HUES48 (cell line): ENCODE measurements at regions not wholly inside any gene's neighbourhood (a gene's known extent, or its start where the extent isn't known, plus 50 kb on each side); places are given as distances from the start of the nearest gene placed in this dataset.

ENCODE experiments used
- H3K27ac ChIP-seq: one replicate; pipeline ENCODE4 v1.7.0; 2013; ENCODE audit warnings: low read depth, low read length, inconsistent platforms
- H3K27me3 ChIP-seq: 2 replicates; pipeline ENCODE4 v1.6.1; 2013; ENCODE audit warnings: mild to moderate bottlenecking, low read length; ENCODE audit not compliant: control insufficient read depth, insufficient read depth
- H3K36me3 ChIP-seq: 2 replicates; pipeline ENCODE4 v1.6.1; 2013; ENCODE audit warnings: low read length; ENCODE audit not compliant: control insufficient read depth, insufficient read depth
- H3K4me1 ChIP-seq: 2 replicates; pipeline ENCODE4 v1.6.1; 2013; ENCODE audit warnings: mild to moderate bottlenecking, low read length; ENCODE audit not compliant: control insufficient read depth, insufficient read depth
- H3K4me3 ChIP-seq: 2 replicates; pipeline ENCODE4 v1.5.1; 2013; ENCODE audit warnings: mild to moderate bottlenecking, low read depth, low read length
- H3K9ac ChIP-seq: 2 replicates; pipeline ENCODE4 v1.6.1; 2013; ENCODE audit warnings: mild to moderate bottlenecking, low read depth, low read length, moderate library complexity
- H3K9me3 ChIP-seq: 2 replicates; pipeline ENCODE4 v1.6.1; 2013; ENCODE audit warnings: low read length; ENCODE audit not compliant: control insufficient read depth, insufficient read depth

- Histone ChIP-seq H3K27ac (no peak overlapping the region), H3K27me3 (no peaks in the 10 kb centered on the region), H3K9me3 (no peaks in the 10 kb centered on the region; the same call in 1 of the 2 replicates), H3K36me3 (no peaks in the 10 kb centered on the region), H3K4me3 (no peak overlapping the region), H3K4me1 (peaks cover 9% of the 10 kb centered on the region), H3K9ac (no peak overlapping the region)
These were observed 272.1 kb upstream of the ALCAM start for GRCh38 chr3:105094588-105094987.

- no peaks in the 10 kb centered on the region for H3K27me3 ChIP-seq
These were observed 270.6 kb upstream of the ALCAM start for GRCh38 chr3:105096071-105096470.

GRCh38 chr3:105101603-105102002 lies 265.1 kb upstream of the ALCAM start:
- Histone ChIP-seq H3K36me3 (no peaks in the 10 kb centered on the region), H3K27me3 (no peaks in the 10 kb centered on the region), H3K9me3 (no peaks in the 10 kb centered on the region), H3K27ac (no peak overlapping the region), H3K4me3 (no peak overlapping the region), H3K9ac (no peak overlapping the region), H3K4me1 (no peaks in the 10 kb centered on the region)

More at GRCh38 chr3:105096071-105096470, 270.6 kb upstream of the ALCAM start:
- H3K9me3 ChIP-seq, result no peaks in the 10 kb centered on the region; the same call in 1 of the 2 replicates
- no peak overlapping the region for H3K27ac ChIP-seq
- H3K9ac ChIP-seq, result no peak overlapping the region
- no peak overlapping the region for H3K4me3 ChIP-seq
- H3K4me1 ChIP-seq, result peaks cover 9% of the 10 kb centered on the region
- H3K36me3 ChIP-seq, result no peaks in the 10 kb centered on the region

- Histone ChIP-seq H3K9me3 (no peaks in the 10 kb centered on the region), H3K4me1 (peaks cover 2% of the 10 kb centered on the region; the same call in 1 of the 2 replicates), H3K36me3 (no peaks in the 10 kb centered on the region), H3K9ac (no peak overlapping the region), H3K27me3 (no peaks in the 10 kb centered on the region), H3K4me3 (no peak overlapping the region), H3K27ac (no peak overlapping the region)
These were observed 263.6 kb upstream of the ALCAM start for GRCh38 chr3:105103139-105103538.

- H3K36me3 ChIP-seq, result no peaks in the 10 kb centered on the region
These were observed 257.9 kb upstream of the ALCAM start for GRCh38 chr3:105108823-105109222.

GRCh38 chr3:105118905-105119304 lies 247.8 kb upstream of the ALCAM start:
- no peak overlapping the region for H3K27ac ChIP-seq
- H3K36me3 ChIP-seq, result no peaks in the 10 kb centered on the region
- H3K9ac ChIP-seq, result no peak overlapping the region
- no peaks in the 10 kb centered on the region for H3K27me3 ChIP-seq
- H3K4me1 ChIP-seq, result no peaks in the 10 kb centered on the region
- no peak overlapping the region for H3K4me3 ChIP-seq
- no peaks in the 10 kb centered on the region; the same call in 1 of the 2 replicates for H3K9me3 ChIP-seq

More at GRCh38 chr3:105108823-105109222, 257.9 kb upstream of the ALCAM start:
- H3K27ac ChIP-seq, result no peak overlapping the region
- H3K4me1 ChIP-seq, result peaks cover 13% of the 10 kb centered on the region
- no peaks in the 10 kb centered on the region for H3K27me3 ChIP-seq
- no peak overlapping the region for H3K4me3 ChIP-seq
- H3K9me3 ChIP-seq, result no peaks in the 10 kb centered on the region
- H3K9ac ChIP-seq, result no peak overlapping the region

- Histone ChIP-seq H3K36me3 (no peaks in the 10 kb centered on the region), H3K4me3 (no peak overlapping the region), H3K9ac (no peak overlapping the region), H3K4me1 (no peaks in the 10 kb centered on the region), H3K9me3 (no peaks in the 10 kb centered on the region; the same call in 1 of the 2 replicates), H3K27ac (no peak overlapping the region), H3K27me3 (no peaks in the 10 kb centered on the region)
These were observed 246.8 kb upstream of the ALCAM start for GRCh38 chr3:105119801-105120340.

GRCh38 chr3:105130911-105131310 lies 235.8 kb upstream of the ALCAM start:
- Histone ChIP-seq H3K4me3 (no peak overlapping the region), H3K27ac (no peak overlapping the region), H3K9ac (no peak overlapping the region), H3K9me3 (no peaks in the 10 kb centered on the region), H3K27me3 (no peaks in the 10 kb centered on the region), H3K4me1 (no peaks in the 10 kb centered on the region), H3K36me3 (no peaks in the 10 kb centered on the region)

- no peaks in the 10 kb centered on the region for H3K27me3 ChIP-seq
- no peaks in the 10 kb centered on the region for H3K36me3 ChIP-seq
- no peaks in the 10 kb centered on the region for H3K9me3 ChIP-seq
- no peaks in the 10 kb centered on the region for H3K4me1 ChIP-seq
- no peak overlapping the region for H3K9ac ChIP-seq
- no peak overlapping the region for H3K4me3 ChIP-seq
- no peak overlapping the region for H3K27ac ChIP-seq
These were observed 228.8 kb upstream of the ALCAM start for GRCh38 chr3:105137911-105138310.

GRCh38 chr3:105139881-105140560 lies 226.7 kb upstream of the ALCAM start:
- Histone ChIP-seq H3K4me3 (no peak overlapping the region), H3K36me3 (no peaks in the 10 kb centered on the region), H3K9me3 (no peaks in the 10 kb centered on the region), H3K9ac (no peak overlapping the region), H3K4me1 (no peaks in the 10 kb centered on the region; the same call in 1 of the 2 replicates), H3K27me3 (no peaks in the 10 kb centered on the region), H3K27ac (no peak overlapping the region)

- H3K27me3 ChIP-seq, result no peaks in the 10 kb centered on the region
These were observed 225.8 kb upstream of the ALCAM start for GRCh38 chr3:105140899-105141367.

More at GRCh38 chr3:105140899-105141367, 225.8 kb upstream of the ALCAM start:
- H3K27ac ChIP-seq, result no peak overlapping the region
- no peak overlapping the region for H3K9ac ChIP-seq
- no peaks in the 10 kb centered on the region; the same call in 1 of the 2 replicates for H3K4me1 ChIP-seq
- no peak overlapping the region for H3K4me3 ChIP-seq
- H3K9me3 ChIP-seq, result no peaks in the 10 kb centered on the region
- no peaks in the 10 kb centered on the region for H3K36me3 ChIP-seq
